ENCODE measurements at regions not wholly inside any gene's neighbourhood (a gene's known extent, or its start where the extent isn't known, plus 50 kb on each side); places are given as distances from the start of the nearest gene placed in this dataset.
"Not testable (repeated sequence)": the region's sequence is repeated elsewhere in the genome, so short reads cannot be mapped to it uniquely, and the experiment has no call there.

GRCh38 chr15:60280259-60280658 lies 117.5 kb downstream of the ANXA2 start:
- no peaks in the 10 kb centered on the region for H4K20me1 ChIP-seq (ENCODE audit: low read depth)
- H3K27me3 Mint-ChIP-seq (ENCODE audit: insufficient read depth, low read depth) = no peaks in the 10 kb centered on the region

GRCh38 chr15:60283936-60284335 lies 113.8 kb downstream of the ANXA2 start:
- Mint-ChIP-seq H3K36me3 (no peaks in the 10 kb centered on the region), H3K27ac (no peak overlapping the region), H3K27me3 (ENCODE audit: insufficient read depth, low read depth) (no peaks in the 10 kb centered on the region), H3K4me3 (no peak overlapping the region), H3K9me3 (no peaks in the 10 kb centered on the region), H3K4me1 (no peaks in the 10 kb centered on the region)
- no peak overlapping the region for H3K27ac ChIP-seq
- no peak overlapping the region for H3K4me2 ChIP-seq
- no peaks in the 10 kb centered on the region for H3K9me3 ChIP-seq (ENCODE audit: low read depth)
- H3K27me3 ChIP-seq = no peaks in the 10 kb centered on the region
- H2AFZ ChIP-seq (replicated peaks) = no peak overlapping the region
- no peak for DNase-seq (ENCODE audit: low spot score)
- H3K79me2 ChIP-seq (ENCODE audit: low read depth) = no peaks in the 10 kb centered on the region
- H3K4me3 ChIP-seq = no peak overlapping the region
- H3K4me1 ChIP-seq = no peaks in the 10 kb centered on the region
- H3K36me3 ChIP-seq = no peaks in the 10 kb centered on the region
- no peaks in the 10 kb centered on the region for H4K20me1 ChIP-seq (ENCODE audit: low read depth)
- TF ChIP-seq EZH2phosphoT487 (IDR thresholded peaks at IDR 0.05) (no peak), CTCF (IDR thresholded peaks at IDR 0.05) (no peak), EZH2 (IDR thresholded peaks at IDR 0.05) (no peak)
- H3K9ac ChIP-seq = no peak overlapping the region
- no peaks in the 10 kb centered on the region for H3F3A ChIP-seq (ENCODE audit: low read depth)

More at GRCh38 chr15:60280259-60280658, 117.5 kb downstream of the ANXA2 start:
- H3K4me2 ChIP-seq = no peak overlapping the region
- Mint-ChIP-seq H3K4me1 (no peaks in the 10 kb centered on the region), H3K36me3 (no peaks in the 10 kb centered on the region), H3K4me3 (no peak overlapping the region), H3K27ac (no peak overlapping the region), H3K9me3 (peaks cover 13% of the 10 kb centered on the region)
- peaks cover 18% of the 10 kb centered on the region for H3K9me3 ChIP-seq (ENCODE audit: low read depth)
- no peaks in the 10 kb centered on the region for H3K4me1 ChIP-seq
- DNase-seq (ENCODE audit: low spot score) = no peak
- no peak overlapping the region for H3K4me3 ChIP-seq
- no peak overlapping the region for H3K9ac ChIP-seq
- H3K27me3 ChIP-seq = no peaks in the 10 kb centered on the region
- no peak overlapping the region for H3K27ac ChIP-seq
- H2AFZ ChIP-seq (replicated peaks) = no peak overlapping the region
- no peak for TF ChIP-seq EZH2phosphoT487 (IDR thresholded peaks at IDR 0.05)
- peaks cover 3% of the 10 kb centered on the region for H3K36me3 ChIP-seq
- H3K79me2 ChIP-seq (ENCODE audit: low read depth) = no peaks in the 10 kb centered on the region
- peaks cover 3% of the 10 kb centered on the region for H3F3A ChIP-seq (ENCODE audit: low read depth)

- not testable (repeated sequence) for H3K27ac ChIP-seq; H3K27me3 Mint-ChIP-seq (ENCODE audit: insufficient read depth, low read depth); H3K4me1 Mint-ChIP-seq; H3K9ac ChIP-seq; H3F3A ChIP-seq (ENCODE audit: low read depth); H2AFZ ChIP-seq (replicated peaks); H3K9me3 ChIP-seq (ENCODE audit: low read depth); H3K36me3 ChIP-seq; H3K27ac Mint-ChIP-seq; H3K79me2 ChIP-seq (ENCODE audit: low read depth); H4K20me1 ChIP-seq (ENCODE audit: low read depth); H3K36me3 Mint-ChIP-seq; H3K27me3 ChIP-seq; H3K4me2 ChIP-seq; H3K4me1 ChIP-seq; H3K4me3 ChIP-seq; DNase-seq (ENCODE audit: low spot score); H3K4me3 Mint-ChIP-seq
- peaks cover 15% of the 10 kb centered on the region for H3K9me3 Mint-ChIP-seq
Measured at GRCh38 chr15:60295901-60296300, 101.9 kb downstream of the ANXA2 start.

- no peak overlapping the region for H3K27ac ChIP-seq
- no peaks in the 10 kb centered on the region for H3F3A ChIP-seq (ENCODE audit: low read depth)
- H2AFZ ChIP-seq (replicated peaks) = no peak overlapping the region
- DNase-seq (ENCODE audit: low spot score) = no peak
- H3K4me1 ChIP-seq = peaks cover 10% of the 10 kb centered on the region
- H3K9me3 ChIP-seq (ENCODE audit: low read depth) = peaks cover 7% of the 10 kb centered on the region
- no peaks in the 10 kb centered on the region for H3K27me3 ChIP-seq
- H3K79me2 ChIP-seq (ENCODE audit: low read depth) = no peaks in the 10 kb centered on the region
- no peaks in the 10 kb centered on the region for H4K20me1 ChIP-seq (ENCODE audit: low read depth)
- H3K4me2 ChIP-seq = no peak overlapping the region
- Mint-ChIP-seq H3K36me3 (no peaks in the 10 kb centered on the region), H3K9me3 (peaks cover 15% of the 10 kb centered on the region), H3K4me1 (peaks cover 4% of the 10 kb centered on the region), H3K4me3 (no peak overlapping the region), H3K27me3 (ENCODE audit: insufficient read depth, low read depth) (peaks cover 5% of the 10 kb centered on the region), H3K27ac (no peak overlapping the region)
- H3K36me3 ChIP-seq = no peaks in the 10 kb centered on the region
- TF ChIP-seq EZH2 (IDR thresholded peaks at IDR 0.05) = no peak
- TF ChIP-seq CTCF (IDR thresholded peaks at IDR 0.05) = no peak
- TF ChIP-seq EZH2phosphoT487 (IDR thresholded peaks at IDR 0.05) = no peak
- no peak overlapping the region for H3K9ac ChIP-seq
- no peak overlapping the region for H3K4me3 ChIP-seq
Measured at GRCh38 chr15:60297047-60297446, 100.7 kb downstream of the ANXA2 start.

Data from neural progenitor cell (in vitro differentiated cells).